Body of pancreas (tissue), 4 donors: ENCODE measurements at regions not wholly inside any gene's neighbourhood (a gene's known extent, or its start where the extent isn't known, plus 50 kb on each side); places are given as distances from the start of the nearest gene placed in this dataset.

Experiments used
- POLR2A ChIP-seq, 3 donors: fragments of 450-650 bp; IDR thresholded peaks; one replicate each; pipeline ENCODE4 v1.6.1; 2016; ENCODE audit warnings: antibody characterized with exemption in 3 of 3, mild to moderate bottlenecking in 2 of 3
- TF ChIP-seq, protein P1 (sequence below), 7 experiments: fragments of 450-650 bp in 4 of 7; fragments of 200-600 bp in 3 of 7; sonication (generic) in 3 of 7; IDR thresholded peaks; one replicate each; pipeline ENCODE4 v1.5.1; 2016 to 2019; ENCODE audit warnings: antibody characterized with exemption in 7 of 7

GRCh38 chr1:165006831-165007230 is 349.7 kb downstream of the LMX1A start:
- TF ChIP-seq, protein P1, sequence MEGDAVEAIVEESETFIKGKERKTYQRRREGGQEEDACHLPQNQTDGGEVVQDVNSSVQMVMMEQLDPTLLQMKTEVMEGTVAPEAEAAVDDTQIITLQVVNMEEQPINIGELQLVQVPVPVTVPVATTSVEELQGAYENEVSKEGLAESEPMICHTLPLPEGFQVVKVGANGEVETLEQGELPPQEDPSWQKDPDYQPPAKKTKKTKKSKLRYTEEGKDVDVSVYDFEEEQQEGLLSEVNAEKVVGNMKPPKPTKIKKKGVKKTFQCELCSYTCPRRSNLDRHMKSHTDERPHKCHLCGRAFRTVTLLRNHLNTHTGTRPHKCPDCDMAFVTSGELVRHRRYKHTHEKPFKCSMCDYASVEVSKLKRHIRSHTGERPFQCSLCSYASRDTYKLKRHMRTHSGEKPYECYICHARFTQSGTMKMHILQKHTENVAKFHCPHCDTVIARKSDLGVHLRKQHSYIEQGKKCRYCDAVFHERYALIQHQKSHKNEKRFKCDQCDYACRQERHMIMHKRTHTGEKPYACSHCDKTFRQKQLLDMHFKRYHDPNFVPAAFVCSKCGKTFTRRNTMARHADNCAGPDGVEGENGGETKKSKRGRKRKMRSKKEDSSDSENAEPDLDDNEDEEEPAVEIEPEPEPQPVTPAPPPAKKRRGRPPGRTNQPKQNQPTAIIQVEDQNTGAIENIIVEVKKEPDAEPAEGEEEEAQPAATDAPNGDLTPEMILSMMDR (IDR thresholded peaks at IDR 0.05), result no peak
- TF ChIP-seq POLR2A (IDR thresholded peaks at IDR 0.05), result no peak
